ENCODE measurements at regions not wholly inside any gene's neighbourhood (a gene's known extent, or its start where the extent isn't known, plus 50 kb on each side); places are given as distances from the start of the nearest gene placed in this dataset.

DNA sequence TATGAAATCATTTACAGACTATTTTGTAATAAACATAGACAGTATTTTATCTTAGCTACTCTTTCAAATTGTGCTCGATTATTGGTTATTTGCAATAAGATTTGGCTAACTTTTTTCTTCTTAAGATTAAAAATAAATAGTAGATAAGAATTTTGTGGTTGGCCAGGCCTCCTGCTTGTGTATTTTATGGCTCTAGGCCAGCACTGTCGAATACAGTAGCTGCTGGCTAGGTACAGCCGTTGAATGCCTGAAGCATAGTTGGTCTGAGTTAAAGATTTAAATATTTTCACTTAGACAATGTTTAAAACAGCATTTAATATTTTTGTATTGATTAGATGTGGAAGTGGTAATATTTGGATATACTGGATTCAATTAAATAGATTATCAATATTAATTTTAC, 481.0 kb downstream of the SPRY1 start:
- TF ChIP-seq ZNF274 (IDR thresholded peaks at IDR 0.05; ENCODE audit: low read depth, low read length) (no peak), YY1 (IDR thresholded peaks at IDR 0.05; ENCODE audit: insufficient read depth, insufficient read length) (no peak), SUZ12 (IDR thresholded peaks at IDR 0.05; ENCODE audit: extremely low read depth, insufficient read depth, insufficient read length) (no peak)

Data from NT2/D1 (cell line).